Activated naive CD8-positive, alpha-beta T cell treated with anti-CD3 and anti-CD28 coated beads, Interleukin-2, amount 50 U/mL, for 16 hours (primary cell): ENCODE measurements at regions not wholly inside any gene's neighbourhood (a gene's known extent, or its start where the extent isn't known, plus 50 kb on each side); places are given as distances from the start of the nearest gene placed in this dataset.

Experiments
- DNase-seq: peaks from one replicate; pipeline ENCODE4 v3.0.0-alpha.2; 2020; ENCODE audit warnings: low read depth, low spot score

DNA sequence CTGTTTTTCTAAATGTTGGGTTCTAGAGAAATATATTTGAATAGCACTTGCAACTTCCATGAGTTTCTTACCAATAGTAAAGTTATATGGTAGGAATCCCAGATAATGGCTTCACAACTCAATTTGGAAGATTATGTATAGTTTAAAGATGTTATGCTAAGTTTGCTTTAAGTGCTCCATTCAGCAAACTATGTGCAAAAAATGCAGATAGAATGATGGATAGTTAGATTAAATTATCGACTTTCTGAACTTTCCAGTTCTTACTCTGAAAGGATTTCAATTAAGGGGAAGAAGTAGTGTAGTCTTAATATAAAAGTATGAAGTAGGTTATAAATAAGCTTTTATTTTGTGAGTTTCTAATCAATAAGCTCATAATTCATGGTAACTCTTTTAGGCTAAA, 60.7 kb upstream of the NFKB1 start:
- no peak for DNase-seq

DNA sequence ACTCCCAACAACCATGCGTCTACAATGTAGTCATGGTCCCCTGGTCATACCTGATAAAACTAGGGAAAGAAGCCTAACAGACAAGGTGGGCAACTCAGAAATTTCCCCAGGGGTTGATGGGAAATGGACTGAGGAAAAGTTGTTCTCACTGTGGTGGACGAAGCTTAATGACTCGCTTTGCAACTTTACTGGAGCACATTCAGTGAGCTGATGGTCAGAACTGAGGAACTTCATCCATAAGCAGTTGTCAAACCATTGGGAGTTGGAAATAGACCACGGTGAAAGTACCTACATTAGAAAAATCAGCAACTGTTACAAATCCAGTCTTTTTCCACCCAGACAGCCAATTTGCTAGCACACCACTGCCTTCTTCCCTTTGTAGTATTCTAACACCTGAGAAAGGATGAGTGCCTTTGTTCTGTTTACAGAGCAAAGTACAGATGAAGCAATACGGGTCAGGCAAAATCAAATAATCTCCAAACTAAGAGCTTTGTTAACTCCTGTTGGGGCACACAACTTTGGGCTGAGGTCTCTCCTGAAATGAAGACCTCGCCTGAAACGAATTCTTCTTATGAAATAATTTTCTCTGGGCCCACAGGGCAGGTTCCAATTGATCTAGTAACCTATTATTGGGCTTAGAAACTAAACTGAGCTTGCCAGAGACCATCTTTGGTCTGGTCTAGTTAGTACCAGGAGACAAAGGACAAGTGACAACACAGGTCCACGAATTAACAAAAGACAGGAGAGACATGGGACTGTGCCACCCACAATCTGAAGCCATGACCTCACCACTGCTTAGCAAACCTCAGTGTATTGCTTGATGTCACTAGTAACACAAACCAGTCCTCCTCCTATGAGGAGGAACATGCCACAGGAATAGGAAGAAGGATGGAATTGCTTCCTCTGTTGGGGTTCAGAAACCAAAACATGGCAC, 58.9 kb upstream of the NFKB1 start:
- DNase-seq = no peak

GRCh38 chr4:102444752-102445151, 56.4 kb upstream of the NFKB1 start:
- no peak for DNase-seq

DNA sequence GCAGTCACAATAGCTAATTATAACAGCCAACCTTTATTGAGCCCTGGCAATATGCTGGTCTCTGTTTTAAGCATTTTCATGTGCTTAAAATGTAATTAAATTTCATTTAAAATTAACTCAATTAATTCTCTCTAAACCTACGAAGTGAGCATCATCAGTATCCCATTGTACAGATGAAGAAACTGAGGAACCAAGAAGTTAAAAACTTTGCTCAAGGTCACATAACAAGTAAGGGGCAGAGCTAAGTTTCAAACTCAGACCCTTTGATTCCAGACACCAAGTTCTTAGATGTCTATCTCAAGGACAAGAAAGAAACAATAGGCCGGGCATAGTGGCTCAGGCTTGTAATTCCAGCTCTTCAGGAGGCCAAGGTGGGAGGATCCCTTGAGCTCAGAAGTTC, 55.9 kb upstream of the NFKB1 start:
- DNase-seq = no peak

DNA sequence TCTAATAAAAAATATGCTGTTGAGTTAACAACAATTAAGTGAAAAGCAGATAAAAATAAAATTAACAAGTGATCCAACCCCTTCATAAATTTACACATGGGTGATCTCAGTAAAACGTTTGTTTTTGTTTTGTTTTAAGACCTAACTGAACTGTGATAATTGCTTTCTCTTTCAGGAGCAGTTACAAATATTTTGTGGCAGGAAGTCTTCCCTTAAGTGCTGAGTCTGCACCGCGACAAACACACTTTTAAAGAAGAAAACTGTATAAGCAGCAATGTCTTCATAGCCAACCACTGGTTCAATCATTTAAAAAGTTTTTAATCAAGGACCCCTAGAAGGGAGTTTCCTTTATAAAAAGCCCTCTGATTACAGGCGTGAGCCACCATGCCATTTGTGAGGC, 53.7 kb upstream of the NFKB1 start:
- no peak for DNase-seq

- DNase-seq = peak; percentile 4
Observed at GRCh38 chr4:102449751-102450352, 51.3 kb upstream of the NFKB1 start.

DNA sequence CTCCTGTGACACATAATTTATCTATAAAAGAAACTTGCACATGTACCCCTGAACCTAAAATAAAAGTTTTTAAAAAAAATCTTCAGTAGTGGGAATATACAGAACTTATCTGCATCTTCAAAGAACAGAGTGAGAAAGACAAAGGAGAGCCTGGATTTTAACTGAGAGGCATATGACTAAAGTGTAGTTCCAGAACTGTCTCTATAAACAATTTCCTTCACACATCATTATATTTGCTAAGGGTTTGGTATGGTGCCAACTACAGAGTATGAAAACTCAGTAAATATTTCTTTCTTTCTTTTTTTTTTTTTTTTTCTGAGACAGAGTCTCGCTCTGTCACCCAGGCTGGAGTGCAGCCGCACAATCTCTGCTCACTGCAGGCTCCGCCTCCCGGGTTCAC, 49.9 kb upstream of the NFKB1 start:
- DNase-seq = no peak
